ENCODE measurements at regions not wholly inside any gene's neighbourhood (a gene's known extent, or its start where the extent isn't known, plus 50 kb on each side); places are given as distances from the start of the nearest gene placed in this dataset.
"Not testable (repeated sequence)": the region's sequence is repeated elsewhere in the genome, so short reads cannot be mapped to it uniquely, and the experiment has no call there.

GRCh38 chr5:109621266-109621665 lies 68.5 kb upstream of the MAN2A1 start:
- TF ChIP-seq, protein P1, sequence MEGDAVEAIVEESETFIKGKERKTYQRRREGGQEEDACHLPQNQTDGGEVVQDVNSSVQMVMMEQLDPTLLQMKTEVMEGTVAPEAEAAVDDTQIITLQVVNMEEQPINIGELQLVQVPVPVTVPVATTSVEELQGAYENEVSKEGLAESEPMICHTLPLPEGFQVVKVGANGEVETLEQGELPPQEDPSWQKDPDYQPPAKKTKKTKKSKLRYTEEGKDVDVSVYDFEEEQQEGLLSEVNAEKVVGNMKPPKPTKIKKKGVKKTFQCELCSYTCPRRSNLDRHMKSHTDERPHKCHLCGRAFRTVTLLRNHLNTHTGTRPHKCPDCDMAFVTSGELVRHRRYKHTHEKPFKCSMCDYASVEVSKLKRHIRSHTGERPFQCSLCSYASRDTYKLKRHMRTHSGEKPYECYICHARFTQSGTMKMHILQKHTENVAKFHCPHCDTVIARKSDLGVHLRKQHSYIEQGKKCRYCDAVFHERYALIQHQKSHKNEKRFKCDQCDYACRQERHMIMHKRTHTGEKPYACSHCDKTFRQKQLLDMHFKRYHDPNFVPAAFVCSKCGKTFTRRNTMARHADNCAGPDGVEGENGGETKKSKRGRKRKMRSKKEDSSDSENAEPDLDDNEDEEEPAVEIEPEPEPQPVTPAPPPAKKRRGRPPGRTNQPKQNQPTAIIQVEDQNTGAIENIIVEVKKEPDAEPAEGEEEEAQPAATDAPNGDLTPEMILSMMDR (IDR thresholded peaks at IDR 0.05 in 2 of 3, conservative IDR thresholded peaks at IDR 0.05 in 1 of 3; ENCODE audit: borderline replicate concordance in 1 of 3, insufficient read depth in 1 of 3, low read depth in 2 of 3, low read length in 2 of 3): not testable (repeated sequence)
- TF ChIP-seq RAD21 (IDR thresholded peaks at IDR 0.05; ENCODE audit: low read depth); JUND (IDR thresholded peaks at IDR 0.05): not testable (repeated sequence)

Measured in HCT116 (cell line).